Trophoblast cell (in vitro differentiated cells and primary cell): ENCODE measurements at regions not wholly inside any gene's neighbourhood (a gene's known extent, or its start where the extent isn't known, plus 50 kb on each side); places are given as distances from the start of the nearest gene placed in this dataset.

Experiments used
- DNase-seq, 2 donors: peaks; one replicate each; pipeline ENCODE4 v3.0.0-alpha.2; 2016
- H2AFZ ChIP-seq: 2 replicates; pipeline ENCODE4 v1.6.1; 2013; ENCODE audit warnings: low read length, moderate library complexity, mild to moderate bottlenecking; ENCODE audit not compliant: insufficient read depth, poor library complexity
- H2AK5ac ChIP-seq: 2 replicates; pipeline ENCODE4 v1.6.1; 2013; ENCODE audit warnings: mild to moderate bottlenecking, low read length
- H2BK120ac ChIP-seq: 2 replicates; pipeline ENCODE4 v1.6.1; 2013; ENCODE audit warnings: low read length, mild to moderate bottlenecking, moderate library complexity; ENCODE audit not compliant: insufficient read depth, poor library complexity
- H2BK12ac ChIP-seq: 2 replicates; pipeline ENCODE4 v1.6.1; 2013; ENCODE audit warnings: mild to moderate bottlenecking, low read length, moderate library complexity
- H2BK5ac ChIP-seq: 2 replicates; pipeline ENCODE4 v1.6.1; 2013; ENCODE audit warnings: low read length, low read depth, moderate library complexity, mild to moderate bottlenecking; ENCODE audit not compliant: poor library complexity
- H3K14ac ChIP-seq: 2 replicates; pipeline ENCODE4 v1.6.1; 2013; ENCODE audit warnings: mild to moderate bottlenecking, low read length
- H3K18ac ChIP-seq: 2 replicates; pipeline ENCODE4 v1.6.1; 2013; ENCODE audit warnings: mild to moderate bottlenecking, low read length
- H3K23ac ChIP-seq: 2 replicates; pipeline ENCODE4 v1.6.1; 2013; ENCODE audit warnings: low read length
- H3K27ac ChIP-seq: 2 replicates; pipeline ENCODE4 v1.5.1; 2013; ENCODE audit warnings: low read depth, mild to moderate bottlenecking, inconsistent platforms, low read length, moderate library complexity
- H3K27me3 ChIP-seq: 2 replicates; pipeline ENCODE4 v1.6.1; 2013; ENCODE audit warnings: inconsistent platforms, mild to moderate bottlenecking, low read length, moderate library complexity; ENCODE audit not compliant: insufficient read depth
- H3K36me3 ChIP-seq, 2 experiments: 1 replicate in 1 of 2; 2 replicates in 1 of 2; pipeline ENCODE4 v1.6.1; 2013; ENCODE audit warnings: low read length in 2 of 2, mild to moderate bottlenecking in 2 of 2, moderate library complexity in 1 of 2; ENCODE audit not compliant: insufficient read depth in 2 of 2, control insufficient read depth in 1 of 2
- H3K4ac ChIP-seq: 2 replicates; pipeline ENCODE4 v1.6.1; 2013; ENCODE audit warnings: low read depth, mild to moderate bottlenecking, low read length, moderate library complexity
- H3K4me1 ChIP-seq, 2 experiments: 1 replicate in 1 of 2; 2 replicates in 1 of 2; pipeline ENCODE4 v1.6.1; 2013; ENCODE audit warnings: low read length in 2 of 2, mild to moderate bottlenecking in 2 of 2, moderate library complexity in 1 of 2; ENCODE audit not compliant: insufficient read depth in 2 of 2, control insufficient read depth in 1 of 2
- H3K4me2 ChIP-seq: 2 replicates; pipeline ENCODE4 v1.6.1; 2013; ENCODE audit warnings: inconsistent platforms, mild to moderate bottlenecking, low read length, moderate library complexity
- H3K4me3 ChIP-seq: 2 replicates; pipeline ENCODE4 v1.5.1; 2013; ENCODE audit warnings: mild to moderate bottlenecking, low read depth, low read length, inconsistent platforms
- H3K79me1 ChIP-seq: one replicate; pipeline ENCODE4 v1.6.1; 2013; ENCODE audit warnings: low read length
- H3K79me2 ChIP-seq: 2 replicates; pipeline ENCODE4 v1.6.1; 2013; ENCODE audit warnings: low read length, mild to moderate bottlenecking; ENCODE audit not compliant: control insufficient read depth, insufficient read depth, poor library complexity
- H3K9ac ChIP-seq: 2 replicates; pipeline ENCODE4 v1.6.1; 2013; ENCODE audit warnings: mild to moderate bottlenecking, low read length
- H3K9me3 ChIP-seq: 2 replicates; pipeline ENCODE4 v1.6.1; 2013; ENCODE audit warnings: low read depth, mild to moderate bottlenecking, control low read depth, inconsistent platforms, low read length; ENCODE audit not compliant: insufficient read depth
- H4K12ac ChIP-seq: 2 replicates; pipeline ENCODE4 v1.6.1; 2013; ENCODE audit warnings: low read depth, mild to moderate bottlenecking, low read length, moderate library complexity
- H4K8ac ChIP-seq: 2 replicates; pipeline ENCODE4 v1.6.1; 2013; ENCODE audit warnings: low read depth, mild to moderate bottlenecking, low read length, moderate library complexity
- H4K91ac ChIP-seq: one replicate; pipeline ENCODE4 v1.6.1; 2013; ENCODE audit warnings: low read depth, mild to moderate bottlenecking, low read length, moderate library complexity
- WGBS: extraction: QIAGEN DNeasy Blood & Tissue Kit; methylation state at CpG from one replicate; pipeline ENCODE4 v1.1.7; 2013; ENCODE audit warnings: missing lambda C conversion rate; ENCODE audit not compliant: insufficient read length, insufficient coverage; ENCODE audit errors: extremely low coverage; 5-methylcytosine and 5-hydroxymethylcytosine counted together

DNA sequence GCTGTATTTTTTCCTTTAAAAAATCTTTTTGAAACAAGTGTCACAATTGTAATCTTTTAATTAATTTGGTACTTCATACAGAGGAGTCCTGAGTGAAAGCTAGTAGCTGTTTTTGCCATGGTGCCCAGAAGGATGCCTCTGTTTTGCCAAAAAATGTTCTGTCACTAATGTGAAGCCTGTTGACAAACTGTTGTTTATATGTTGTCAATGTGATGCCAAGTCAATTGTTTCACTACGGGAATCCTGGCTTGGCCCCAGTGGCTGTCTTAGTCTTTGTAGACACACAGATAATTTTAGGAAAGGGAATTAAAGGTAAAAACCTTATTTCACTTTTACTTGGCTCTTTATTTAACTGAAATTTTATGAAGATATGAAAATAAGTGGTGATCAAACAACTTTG lies 706.4 kb upstream of the MMS22L start:
- Histone ChIP-seq H3K4ac (no peak overlapping the region), H2BK5ac (no peak overlapping the region), H3K23ac (no peak overlapping the region), H3K9me3 (no peaks in the 10 kb centered on the region), H3K27ac (no peak overlapping the region), H3K79me1 (no peaks in the 10 kb centered on the region), H4K91ac (no peak overlapping the region), H4K8ac (no peak overlapping the region), H3K4me3 (no peak overlapping the region), H3K14ac (no peak overlapping the region), H3K9ac (no peak overlapping the region), H2AFZ (no peak overlapping the region), H3K36me3 (no peaks in the 10 kb centered on the region), H3K27me3 (no peaks in the 10 kb centered on the region), H2BK12ac (no peak overlapping the region), H3K4me2 (no peak overlapping the region), H3K18ac (no peak overlapping the region), H3K4me1 (no peaks in the 10 kb centered on the region), H4K12ac (no peak overlapping the region), H2AK5ac (no peak overlapping the region), H2BK120ac (no peak overlapping the region), H3K79me2 (no peaks in the 10 kb centered on the region)
- WGBS: no CpG with 5 or more reads among the region's 1 CpG
- DNase-seq: no peak

GRCh38 chr6:97995158-97995557 lies 712.1 kb upstream of the MMS22L start:
- H2BK120ac ChIP-seq: no peak overlapping the region
- no peaks in the 10 kb centered on the region for H3K79me2 ChIP-seq
- no peak overlapping the region for H3K4me2 ChIP-seq
- H2AFZ ChIP-seq: no peak overlapping the region
- no peaks in the 10 kb centered on the region for H3K36me3 ChIP-seq
- no peak overlapping the region for H2AK5ac ChIP-seq
- no peak overlapping the region for H3K23ac ChIP-seq
- no peaks in the 10 kb centered on the region for H3K79me1 ChIP-seq
- no peak overlapping the region for H4K8ac ChIP-seq
- H4K91ac ChIP-seq: no peak overlapping the region
- H3K27me3 ChIP-seq: no peaks in the 10 kb centered on the region
- DNase-seq: no peak
- no peak overlapping the region for H3K4ac ChIP-seq
- no peaks in the 10 kb centered on the region for H3K9me3 ChIP-seq
- no peak overlapping the region for H2BK5ac ChIP-seq
- no peak overlapping the region for H4K12ac ChIP-seq
- H3K14ac ChIP-seq: no peak overlapping the region
- H3K18ac ChIP-seq: no peak overlapping the region
- H3K9ac ChIP-seq: no peak overlapping the region
- H3K4me3 ChIP-seq: no peak overlapping the region
- H3K27ac ChIP-seq: no peak overlapping the region
- no peak overlapping the region for H2BK12ac ChIP-seq
- H3K4me1 ChIP-seq: peaks cover 0 to 2% of the 10 kb centered on the region in 2 experiments

DNA sequence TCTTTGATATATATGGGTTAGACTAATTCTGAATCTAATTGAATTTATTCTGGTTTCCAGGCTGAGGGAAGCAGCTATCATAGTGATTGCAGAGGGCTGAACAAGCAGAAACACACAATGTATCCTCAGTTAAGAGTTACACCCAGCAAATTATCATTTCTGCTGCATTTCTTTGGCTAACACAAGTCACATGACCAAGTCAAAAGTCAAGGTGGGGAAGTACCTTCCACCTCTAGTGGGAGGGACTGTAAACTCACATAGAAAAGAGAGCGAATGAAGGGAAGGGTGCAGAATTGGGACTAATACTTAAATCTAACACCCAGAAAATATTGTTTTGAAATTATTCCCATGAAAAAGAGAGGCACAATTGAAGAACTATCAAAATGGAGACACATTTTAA lies 719.7 kb upstream of the MMS22L start:
- DNase-seq: no peak

GRCh38 chr6:98014442-98015201 lies 731.6 kb upstream of the MMS22L start:
- H2BK12ac ChIP-seq: no peak overlapping the region
- H3K4me3 ChIP-seq: no peak overlapping the region
- no peak overlapping the region for H3K4ac ChIP-seq
- no peak overlapping the region for H3K18ac ChIP-seq
- H3K27ac ChIP-seq: no peak overlapping the region
- H3K27me3 ChIP-seq: no peaks in the 10 kb centered on the region
- no peak overlapping the region for H2AK5ac ChIP-seq
- no peaks in the 10 kb centered on the region for H3K36me3 ChIP-seq
- no peak overlapping the region for H3K4me2 ChIP-seq
- no peak overlapping the region for H2BK5ac ChIP-seq
- no peaks in the 10 kb centered on the region for H3K79me1 ChIP-seq
- no peaks in the 10 kb centered on the region for H3K79me2 ChIP-seq
- no peak overlapping the region for H3K23ac ChIP-seq
- H2AFZ ChIP-seq: no peak overlapping the region
- H4K91ac ChIP-seq: no peak overlapping the region
- H3K4me1 ChIP-seq: no peaks in the 10 kb centered on the region
- no peak overlapping the region for H3K14ac ChIP-seq
- no peak overlapping the region for H4K8ac ChIP-seq
- WGBS: no CpG with 5 or more reads among the region's 6 CpGs
- no peak overlapping the region for H2BK120ac ChIP-seq
- no peak for DNase-seq
- H3K9me3 ChIP-seq: no peaks in the 10 kb centered on the region
- no peak overlapping the region for H3K9ac ChIP-seq
- H4K12ac ChIP-seq: no peak overlapping the region

More for the DNA sequence above, 719.7 kb upstream of the MMS22L start:
- Histone ChIP-seq H3K4me3 (no peak overlapping the region), H3K36me3 (no peaks in the 10 kb centered on the region), H2BK12ac (no peak overlapping the region), H3K4me1 (peaks cover 0 to 2% of the 10 kb centered on the region in 2 experiments), H2BK5ac (no peak overlapping the region), H4K8ac (no peak overlapping the region), H2AK5ac (no peak overlapping the region), H3K79me1 (no peaks in the 10 kb centered on the region), H3K27me3 (no peaks in the 10 kb centered on the region), H3K79me2 (no peaks in the 10 kb centered on the region), H3K4me2 (no peak overlapping the region), H3K27ac (no peak overlapping the region), H4K91ac (no peak overlapping the region), H3K9me3 (no peaks in the 10 kb centered on the region), H4K12ac (no peak overlapping the region), H3K4ac (no peak overlapping the region), H3K18ac (no peak overlapping the region), H3K23ac (no peak overlapping the region), H2BK120ac (no peak overlapping the region), H3K14ac (no peak overlapping the region), H2AFZ (no peak overlapping the region), H3K9ac (no peak overlapping the region)
- WGBS: no CpG with 5 or more reads among the region's 1 CpG
